AG04449 (cell line): ENCODE measurements at regions not wholly inside any gene's neighbourhood (a gene's known extent, or its start where the extent isn't known, plus 50 kb on each side); places are given as distances from the start of the nearest gene placed in this dataset.

Source experiments
- CTCF ChIA-PET: fragments of 350-600 bp; formaldehyde crosslinking; extraction: SDS; loops from one replicate; lab custom pipeline; 2021; ENCODE audit warnings: antibody characterized with exemption; lab: Yijun Ruan, JAX
- POLR2A ChIA-PET: fragments of 400-600, 350-600 bp; formaldehyde crosslinking; extraction: SDS; loops from one replicate; lab custom pipeline; 2020; ENCODE audit warnings: antibody characterized with exemption, inconsistent platforms; lab: Yijun Ruan, JAX
- DNase-seq: peaks from one replicate; pipeline ENCODE4 v3.0.0-alpha.2; 2010; ENCODE audit warnings: low read depth, low spot score
- H3K4me3 ChIP-seq: 2 replicates; pipeline ENCODE4 v1.5.1; 2011; ENCODE audit warnings: low read depth, mild to moderate bottlenecking, control low read depth, low read length
- TF ChIP-seq, protein P1 (sequence below): IDR thresholded peaks from one replicate; pipeline ENCODE4 v1.5.1; 2011; ENCODE audit warnings: mild to moderate bottlenecking, moderate library complexity, low read length, control low read depth, inconsistent platforms; ENCODE audit not compliant: insufficient read depth; ENCODE audit errors: missing control alignments

DNA sequence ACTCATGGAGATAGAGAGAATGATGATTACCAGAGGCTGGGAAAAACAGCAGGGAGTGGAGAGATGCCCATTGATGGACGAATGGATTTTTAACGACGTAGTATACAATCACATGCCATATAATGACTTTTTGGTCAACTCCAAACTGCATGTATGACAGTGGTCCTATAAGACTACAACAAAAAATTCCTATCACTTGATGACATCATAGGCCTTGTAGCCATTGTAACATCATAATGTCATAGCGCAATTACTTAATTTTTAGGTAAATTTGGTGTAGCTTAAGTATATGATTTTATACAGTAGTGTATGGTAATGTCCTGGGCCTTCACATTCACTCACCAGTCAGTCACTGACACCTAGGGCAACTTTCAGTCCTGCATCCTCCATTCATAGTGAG lies 264.3 kb downstream of the RAP2B start:
- no peak for DNase-seq
- TF ChIP-seq, protein P1, sequence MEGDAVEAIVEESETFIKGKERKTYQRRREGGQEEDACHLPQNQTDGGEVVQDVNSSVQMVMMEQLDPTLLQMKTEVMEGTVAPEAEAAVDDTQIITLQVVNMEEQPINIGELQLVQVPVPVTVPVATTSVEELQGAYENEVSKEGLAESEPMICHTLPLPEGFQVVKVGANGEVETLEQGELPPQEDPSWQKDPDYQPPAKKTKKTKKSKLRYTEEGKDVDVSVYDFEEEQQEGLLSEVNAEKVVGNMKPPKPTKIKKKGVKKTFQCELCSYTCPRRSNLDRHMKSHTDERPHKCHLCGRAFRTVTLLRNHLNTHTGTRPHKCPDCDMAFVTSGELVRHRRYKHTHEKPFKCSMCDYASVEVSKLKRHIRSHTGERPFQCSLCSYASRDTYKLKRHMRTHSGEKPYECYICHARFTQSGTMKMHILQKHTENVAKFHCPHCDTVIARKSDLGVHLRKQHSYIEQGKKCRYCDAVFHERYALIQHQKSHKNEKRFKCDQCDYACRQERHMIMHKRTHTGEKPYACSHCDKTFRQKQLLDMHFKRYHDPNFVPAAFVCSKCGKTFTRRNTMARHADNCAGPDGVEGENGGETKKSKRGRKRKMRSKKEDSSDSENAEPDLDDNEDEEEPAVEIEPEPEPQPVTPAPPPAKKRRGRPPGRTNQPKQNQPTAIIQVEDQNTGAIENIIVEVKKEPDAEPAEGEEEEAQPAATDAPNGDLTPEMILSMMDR = no peak
- no peak overlapping the region for H3K4me3 ChIP-seq
- POLR2A ChIA-PET = no interaction called here
- CTCF ChIA-PET = no interaction called here

- ChIA-PET POLR2A (no interaction called here), CTCF (no interaction called here)
- H3K4me3 ChIP-seq = no peak overlapping the region
- no peak for DNase-seq
- TF ChIP-seq, protein P1 = no peak
Observed at GRCh38 chr3:153426803-153427202, 264.8 kb downstream of the RAP2B start.

DNA sequence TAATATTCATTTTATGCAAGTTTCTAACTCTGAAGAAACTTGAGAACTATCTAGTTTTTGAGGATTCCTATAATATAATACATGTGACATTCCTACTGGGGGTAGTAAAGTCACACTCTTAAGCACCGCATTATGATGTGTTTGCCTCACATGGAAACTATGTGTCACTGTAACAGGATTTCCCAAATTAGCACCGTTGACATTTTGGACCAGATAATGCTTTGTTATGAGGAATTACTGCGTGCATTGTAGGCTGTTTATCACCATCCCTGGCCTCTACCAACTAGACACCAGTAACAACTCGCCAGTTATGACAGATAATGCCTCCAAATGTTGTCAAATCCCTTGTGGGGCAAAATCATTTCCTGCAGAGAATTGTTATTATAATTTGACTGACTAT lies 267.8 kb downstream of the RAP2B start:
- ChIA-PET CTCF (no interaction called here), POLR2A (no interaction called here)

GRCh38 chr3:153431076-153431475 lies 269.1 kb downstream of the RAP2B start:
- no peak overlapping the region for H3K4me3 ChIP-seq
- ChIA-PET POLR2A (no interaction called here), CTCF (no interaction called here)
- DNase-seq = no peak
- TF ChIP-seq, protein P1 = no peak

More for the DNA sequence above, 267.8 kb downstream of the RAP2B start:
- TF ChIP-seq, protein P1 = no peak
- no peak overlapping the region for H3K4me3 ChIP-seq
- no peak for DNase-seq

DNA sequence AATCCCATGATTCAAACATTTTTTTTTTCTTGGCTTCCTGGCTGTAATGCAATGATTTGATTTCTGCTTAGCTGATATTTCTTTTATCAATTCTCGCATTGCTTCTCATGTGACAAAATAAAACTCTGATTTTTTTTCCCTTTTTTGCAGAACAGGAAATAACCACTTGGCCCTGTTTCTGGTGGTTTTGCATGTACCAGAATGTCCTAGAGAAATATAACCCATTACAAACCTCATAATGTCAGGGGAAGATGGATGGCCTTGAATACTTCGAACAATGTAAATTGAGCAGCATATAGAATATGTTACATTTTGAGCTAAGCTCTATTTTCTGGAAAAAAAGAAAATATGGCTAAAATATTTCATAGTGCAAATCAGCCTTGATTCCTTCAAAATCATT lies 275.6 kb downstream of the RAP2B start:
- POLR2A ChIA-PET = no interaction called here
- no peak overlapping the region for H3K4me3 ChIP-seq
- TF ChIP-seq, protein P1 = no peak
- DNase-seq = no peak
- CTCF ChIA-PET = interaction anchor here (1.1 kb wide), 1 partner anchor 274 kb away, joined by 3 read pairs; no protein-coding TSS in a partner anchor

DNA sequence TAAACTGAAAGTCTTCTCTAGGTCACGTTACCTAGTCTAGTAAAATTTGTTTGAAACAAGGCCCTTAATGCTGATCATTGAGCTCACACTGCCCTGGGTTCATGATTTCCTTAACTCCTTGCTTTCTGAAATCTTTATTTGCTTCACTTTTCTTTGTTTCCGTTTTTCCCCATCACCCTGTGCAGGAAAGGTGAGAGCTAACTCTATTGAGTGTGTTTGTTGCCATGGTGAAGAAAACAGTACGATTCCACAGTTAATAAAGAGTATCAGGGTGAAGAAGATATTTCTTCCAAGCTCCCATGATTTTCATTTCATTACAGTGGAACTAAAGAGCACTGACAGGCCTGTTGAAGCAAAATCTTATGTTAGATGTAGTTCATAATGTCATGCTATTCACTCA lies 276.2 kb downstream of the RAP2B start:
- H3K4me3 ChIP-seq = no peak overlapping the region
- TF ChIP-seq, protein P1 = no peak
- DNase-seq = no peak
- POLR2A ChIA-PET = no interaction called here
- CTCF ChIA-PET = no interaction called here

DNA sequence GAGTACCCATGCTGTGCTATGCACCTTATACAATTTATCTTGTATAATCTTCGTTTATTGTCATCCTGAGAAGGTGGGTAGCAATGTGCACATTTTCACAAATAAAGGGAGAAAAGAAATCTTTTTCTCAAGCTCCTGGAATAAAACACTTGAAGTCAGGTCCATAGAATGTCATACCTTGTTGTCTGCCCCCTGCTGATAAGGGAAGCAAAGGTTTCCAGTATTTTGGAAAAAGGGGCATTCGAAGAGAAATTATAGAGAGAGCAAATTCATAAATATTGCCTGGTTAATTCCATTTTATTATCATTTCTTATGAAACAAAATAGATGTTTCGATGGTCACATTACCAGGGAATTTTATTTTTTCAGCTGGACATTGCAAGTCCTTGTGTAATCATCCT lies 277.8 kb downstream of the RAP2B start:
- ChIA-PET CTCF (no interaction called here), POLR2A (no interaction called here)
- no peak overlapping the region for H3K4me3 ChIP-seq
- no peak for DNase-seq
- TF ChIP-seq, protein P1 = no peak
